HepG2 (cell line): ENCODE measurements at regions not wholly inside any gene's neighbourhood (a gene's known extent, or its start where the extent isn't known, plus 50 kb on each side); places are given as distances from the start of the nearest gene placed in this dataset.

Experiments
- ATAC-seq: fragments of 200-7000 bp; cut with Tn5 transposase; 3 replicates; pipeline ENCODE4 v1.9.1; 2020; ENCODE audit warnings: mild to moderate bottlenecking, moderate library complexity
- BruUV-seq: library from RNA; stranded (reverse); fragments of 400-500 nt; replicated peaks from 2 replicates; lab custom pipeline; 2021; lab: Mats Ljungman, UMichigan
- CTCF ChIA-PET: fragments of 300-600 bp; formaldehyde crosslinking; extraction: SDS; loops from one replicate; lab custom pipeline; 2021; ENCODE audit warnings: low total read pairs, inconsistent platforms, low intra/inter-chr PET ratio; lab: Yijun Ruan, JAX
- POLR2A ChIA-PET: fragments of 350-600 bp; sonication (Branson Sonifier 250); formaldehyde crosslinking; loops from one replicate; lab custom pipeline; 2020; ENCODE audit warnings: antibody characterized with exemption, inconsistent platforms; lab: Yijun Ruan, JAX
- DNase-seq: peaks from one replicate; pipeline ENCODE4 v3.0.0-alpha.2; 2015; ENCODE audit warnings: low spot score
- FAIRE-seq: peaks from 3 replicates; lab custom pipeline; 2011; peaks lifted over from hg19 to GRCh38; lab: Jason Lieb, UNC
- H2AFZ ChIP-seq: one replicate; pipeline ENCODE4 v1.6.1; 2011; ENCODE audit warnings: low read length, inconsistent platforms
- H3K27ac ChIP-seq: fragments of 300-600 bp; 3 replicates; pipeline ENCODE4 v1.8.0; 2011; ENCODE audit warnings: mixed run types, mild to moderate bottlenecking, mixed read lengths, low read length, inconsistent platforms; ENCODE audit not compliant: insufficient read depth; ENCODE audit errors: extremely low read length
- H3K27me3 ChIP-seq, 2 experiments: fragments of 200-600 bp in 1 of 2; 2 replicates in 1 of 2; 3 replicates in 1 of 2; pipeline versions ENCODE4 v1.6.0 to v1.8.0; 2011; ENCODE audit warnings: low read length in 2 of 2, mild to moderate bottlenecking in 2 of 2, moderate library complexity in 2 of 2, inconsistent platforms in 1 of 2; ENCODE audit not compliant: insufficient read depth in 2 of 2, control insufficient read depth in 1 of 2
- H3K36me3 ChIP-seq, 2 experiments: fragments of 200-600 bp in 1 of 2; replicated peaks in 1 of 2; 2 replicates in 1 of 2; 3 replicates in 1 of 2; pipeline versions ENCODE4 v1.5.1 to v1.8.0; 2011; ENCODE audit warnings: low read length in 2 of 2, inconsistent platforms in 1 of 2; ENCODE audit not compliant: insufficient read depth in 2 of 2, control insufficient read depth in 1 of 2
- H3K4me1 ChIP-seq: 2 replicates; pipeline ENCODE4 v1.5.1; 2012; ENCODE audit warnings: low read length, inconsistent platforms; ENCODE audit not compliant: insufficient read depth
- H3K4me2 ChIP-seq: 2 replicates; pipeline ENCODE4 v1.6.0; 2011; ENCODE audit warnings: low read depth, low read length, inconsistent platforms
- H3K4me3 ChIP-seq, 3 experiments: fragments of 200-600 bp in 1 of 3; sonication (generic), shearing (Covaris generic) in 1 of 3; replicated peaks in 1 of 3; 2 replicates each; pipeline ENCODE4 v1.5.1; 2011 to 2016; ENCODE audit warnings: low read length in 3 of 3, inconsistent platforms in 2 of 3, low read depth in 2 of 3, mild to moderate bottlenecking in 2 of 3, control low read depth in 1 of 3, mixed read lengths in 1 of 3; ENCODE audit not compliant: insufficient read depth in 1 of 3
- H3K79me2 ChIP-seq: one replicate; pipeline ENCODE4 v1.6.1; 2011; ENCODE audit warnings: low read length, inconsistent platforms; ENCODE audit not compliant: insufficient read depth
- H3K9ac ChIP-seq: 2 replicates; pipeline ENCODE4 v1.6.0; 2011; ENCODE audit warnings: mild to moderate bottlenecking, low read depth, low read length, inconsistent platforms; ENCODE audit not compliant: insufficient read depth
- H3K9me3 ChIP-seq: 2 replicates; pipeline ENCODE4 v1.5.1; 2012; ENCODE audit warnings: mild to moderate bottlenecking, low read length
- H4K20me1 ChIP-seq: 2 replicates; pipeline ENCODE4 v1.6.0; 2011; ENCODE audit warnings: inconsistent platforms, mild to moderate bottlenecking, low read length, moderate library complexity; ENCODE audit not compliant: insufficient read depth
- AHR ChIP-seq: IDR thresholded peaks from 2 replicates; pipeline ENCODE4 v1.6.1; 2018; ENCODE audit warnings: missing genetic modification reagents, missing compliant biosample characterization
- ARNT ChIP-seq: fragments of 450-650 bp; IDR thresholded peaks from 2 replicates; pipeline ENCODE4 v1.6.1; 2017
- ATF1 ChIP-seq: IDR thresholded peaks from 2 replicates; pipeline ENCODE4 v1.6.1; 2016; ENCODE audit warnings: mild to moderate bottlenecking, control low read depth
- CC2D1A ChIP-seq: sonication (generic); formaldehyde crosslinking; IDR thresholded peaks from 2 replicates; pipeline ENCODE4 v1.8.1; 2023; ENCODE audit warnings: mild to moderate bottlenecking, missing genetic modification reagents
- GABPB1 ChIP-seq: IDR thresholded peaks from 2 replicates; pipeline ENCODE4 v1.6.1; 2016; ENCODE audit warnings: mild to moderate bottlenecking, missing genetic modification reagents, moderate library complexity, missing compliant biosample characterization
- MTA3 ChIP-seq: sonication (generic); formaldehyde crosslinking; IDR thresholded peaks from 2 replicates; pipeline ENCODE4 v1.4.0; 2020; ENCODE audit warnings: missing genetic modification reagents
- RARG ChIP-seq: sonication (generic); formaldehyde crosslinking; IDR thresholded peaks from 2 replicates; pipeline ENCODE4 v1.4.0; 2020; ENCODE audit warnings: low read depth, mild to moderate bottlenecking, missing genetic modification reagents
- TSC22D2 ChIP-seq: sonication (generic); formaldehyde crosslinking; IDR thresholded peaks from 2 replicates; pipeline ENCODE4 v1.5.1; 2020; ENCODE audit warnings: missing genetic modification reagents, mild to moderate bottlenecking, borderline replicate concordance
- ZBTB42 ChIP-seq: sonication (generic); formaldehyde crosslinking; IDR thresholded peaks from 2 replicates; pipeline ENCODE4 v1.5.0; 2020; ENCODE audit warnings: mild to moderate bottlenecking, missing genetic modification reagents
- ZNF138 ChIP-seq: sonication (generic); formaldehyde crosslinking; IDR thresholded peaks from 2 replicates; pipeline ENCODE4 v1.5.0; 2020; ENCODE audit warnings: mild to moderate bottlenecking, low read depth, missing genetic modification reagents
- ZNF652 ChIP-seq: IDR thresholded peaks from 2 replicates; pipeline ENCODE4 v1.6.1; 2016; ENCODE audit warnings: low read depth, borderline replicate concordance
- WGBS: methylation state at CpG from one replicate; pipeline ENCODE4 v1.1.6; 2017; ENCODE audit warnings: low lambda C conversion rate; 5-methylcytosine and 5-hydroxymethylcytosine counted together
- in situ Hi-C: cut with HindIII; loops from 2 replicates; pipeline ENCODE4 v1.10.0; 2017; ENCODE audit warnings: low pct_unique_long_range_greater_than_20kb; ENCODE audit not compliant: extremely low pct_ligation_motif_present
- intact Hi-C: fragments of 100-400 bp; cut with micrococcal nuclease; formaldehyde crosslinking; loops from one replicate; pipeline ENCODE4 v1.10.0; 2022; ENCODE audit not compliant: unreplicated experiment
- TF ChIP-seq, protein P1 (sequence below): sonication (generic); formaldehyde crosslinking; IDR thresholded peaks from 2 replicates; pipeline ENCODE4 v1.4.0; 2020; ENCODE audit warnings: missing genetic modification reagents, low read depth, mild to moderate bottlenecking, borderline replicate concordance
- TF ChIP-seq, protein P2 (sequence below): sonication (generic); formaldehyde crosslinking; IDR thresholded peaks from 2 replicates; pipeline ENCODE4 v1.4.0; 2020; ENCODE audit warnings: missing genetic modification reagents
- TF ChIP-seq, protein P3 (sequence below): sonication (generic); formaldehyde crosslinking; IDR thresholded peaks from 2 replicates; pipeline ENCODE4 v1.4.0; 2020; ENCODE audit warnings: missing genetic modification reagents

DNA sequence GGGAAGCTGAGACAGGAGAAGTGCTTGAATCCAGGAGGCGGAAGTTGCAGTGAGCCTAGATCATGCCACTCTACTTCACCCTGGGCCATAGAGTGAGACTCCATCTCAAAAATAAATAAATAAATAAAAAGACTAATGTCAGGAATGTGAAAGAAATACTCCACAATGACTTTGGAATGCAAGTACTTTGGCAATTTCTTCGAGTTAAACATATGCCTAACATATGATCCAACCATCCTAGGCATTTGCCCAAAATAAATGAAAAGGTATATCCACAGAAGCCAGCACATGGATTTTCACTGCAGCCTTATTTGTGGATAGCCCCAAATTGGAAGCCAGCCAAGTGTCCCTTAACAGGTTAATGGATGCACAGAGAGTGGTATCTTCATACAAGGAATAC lies 357.9 kb upstream of the TMEM132C start:
- H3K4me1 ChIP-seq: no peaks in the 10 kb centered on the region
- CTCF ChIA-PET: no interaction called here
- BruUV-seq: no TSS peak
- intact Hi-C loops (no loop called here), in situ Hi-C loops (no loop called here)
- FAIRE-seq: no peak
- TF ChIP-seq, protein P1, sequence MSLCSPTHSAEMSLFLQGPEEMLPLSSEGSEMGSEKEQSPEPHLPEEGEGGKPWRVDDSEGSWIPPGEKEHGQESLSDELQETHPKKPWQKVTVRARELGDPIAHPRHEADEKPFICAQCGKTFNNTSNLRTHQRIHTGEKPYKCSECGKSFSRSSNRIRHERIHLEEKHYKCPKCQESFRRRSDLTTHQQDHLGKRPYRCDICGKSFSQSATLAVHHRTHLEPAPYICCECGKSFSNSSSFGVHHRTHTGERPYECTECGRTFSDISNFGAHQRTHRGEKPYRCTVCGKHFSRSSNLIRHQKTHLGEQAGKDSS: no peak
- TF ChIP-seq CC2D1A (CRISPR knock-in tag) (no peak), ZNF138 (CRISPR knock-in tag) (no peak), GABPB1 (CRISPR knock-in tag) (no peak), TSC22D2 (CRISPR knock-in tag) (no peak), ARNT (no peak), ZBTB42 (no peak), ATF1 (CRISPR knock-in tag) (no peak), AHR (CRISPR knock-in tag) (no peak), RARG (CRISPR knock-in tag) (no peak), MTA3 (CRISPR knock-in tag) (no peak), ZNF652 (CRISPR knock-in tag) (no peak)
- TF ChIP-seq, protein P2, sequence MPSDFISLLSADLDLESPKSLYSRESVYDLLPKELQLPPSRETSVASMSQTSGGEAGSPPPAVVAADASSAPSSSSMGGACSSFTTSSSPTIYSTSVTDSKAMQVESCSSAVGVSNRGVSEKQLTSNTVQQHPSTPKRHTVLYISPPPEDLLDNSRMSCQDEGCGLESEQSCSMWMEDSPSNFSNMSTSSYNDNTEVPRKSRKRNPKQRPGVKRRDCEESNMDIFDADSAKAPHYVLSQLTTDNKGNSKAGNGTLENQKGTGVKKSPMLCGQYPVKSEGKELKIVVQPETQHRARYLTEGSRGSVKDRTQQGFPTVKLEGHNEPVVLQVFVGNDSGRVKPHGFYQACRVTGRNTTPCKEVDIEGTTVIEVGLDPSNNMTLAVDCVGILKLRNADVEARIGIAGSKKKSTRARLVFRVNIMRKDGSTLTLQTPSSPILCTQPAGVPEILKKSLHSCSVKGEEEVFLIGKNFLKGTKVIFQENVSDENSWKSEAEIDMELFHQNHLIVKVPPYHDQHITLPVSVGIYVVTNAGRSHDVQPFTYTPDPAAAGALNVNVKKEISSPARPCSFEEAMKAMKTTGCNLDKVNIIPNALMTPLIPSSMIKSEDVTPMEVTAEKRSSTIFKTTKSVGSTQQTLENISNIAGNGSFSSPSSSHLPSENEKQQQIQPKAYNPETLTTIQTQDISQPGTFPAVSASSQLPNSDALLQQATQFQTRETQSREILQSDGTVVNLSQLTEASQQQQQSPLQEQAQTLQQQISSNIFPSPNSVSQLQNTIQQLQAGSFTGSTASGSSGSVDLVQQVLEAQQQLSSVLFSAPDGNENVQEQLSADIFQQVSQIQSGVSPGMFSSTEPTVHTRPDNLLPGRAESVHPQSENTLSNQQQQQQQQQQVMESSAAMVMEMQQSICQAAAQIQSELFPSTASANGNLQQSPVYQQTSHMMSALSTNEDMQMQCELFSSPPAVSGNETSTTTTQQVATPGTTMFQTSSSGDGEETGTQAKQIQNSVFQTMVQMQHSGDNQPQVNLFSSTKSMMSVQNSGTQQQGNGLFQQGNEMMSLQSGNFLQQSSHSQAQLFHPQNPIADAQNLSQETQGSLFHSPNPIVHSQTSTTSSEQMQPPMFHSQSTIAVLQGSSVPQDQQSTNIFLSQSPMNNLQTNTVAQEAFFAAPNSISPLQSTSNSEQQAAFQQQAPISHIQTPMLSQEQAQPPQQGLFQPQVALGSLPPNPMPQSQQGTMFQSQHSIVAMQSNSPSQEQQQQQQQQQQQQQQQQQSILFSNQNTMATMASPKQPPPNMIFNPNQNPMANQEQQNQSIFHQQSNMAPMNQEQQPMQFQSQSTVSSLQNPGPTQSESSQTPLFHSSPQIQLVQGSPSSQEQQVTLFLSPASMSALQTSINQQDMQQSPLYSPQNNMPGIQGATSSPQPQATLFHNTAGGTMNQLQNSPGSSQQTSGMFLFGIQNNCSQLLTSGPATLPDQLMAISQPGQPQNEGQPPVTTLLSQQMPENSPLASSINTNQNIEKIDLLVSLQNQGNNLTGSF (CRISPR knock-in tag): no peak
- TF ChIP-seq, protein P3, sequence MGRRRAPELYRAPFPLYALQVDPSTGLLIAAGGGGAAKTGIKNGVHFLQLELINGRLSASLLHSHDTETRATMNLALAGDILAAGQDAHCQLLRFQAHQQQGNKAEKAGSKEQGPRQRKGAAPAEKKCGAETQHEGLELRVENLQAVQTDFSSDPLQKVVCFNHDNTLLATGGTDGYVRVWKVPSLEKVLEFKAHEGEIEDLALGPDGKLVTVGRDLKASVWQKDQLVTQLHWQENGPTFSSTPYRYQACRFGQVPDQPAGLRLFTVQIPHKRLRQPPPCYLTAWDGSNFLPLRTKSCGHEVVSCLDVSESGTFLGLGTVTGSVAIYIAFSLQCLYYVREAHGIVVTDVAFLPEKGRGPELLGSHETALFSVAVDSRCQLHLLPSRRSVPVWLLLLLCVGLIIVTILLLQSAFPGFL (CRISPR knock-in tag): no peak
- TF ChIP-seq, all 625 proteins: peak for 0
- no peaks in the 10 kb centered on the region for H3K9me3 ChIP-seq
- DNase-seq (no peak), ATAC-seq (no peak)
- POLR2A ChIA-PET: no interaction called here
- H3K4me3 ChIP-seq: no peak overlapping the region
- H3K4me2 ChIP-seq: no peak overlapping the region
- H2AFZ ChIP-seq: no peak overlapping the region
- no peaks in the 10 kb centered on the region for H3K27me3 ChIP-seq
- H3K27ac ChIP-seq: no peak overlapping the region
- H3K9ac ChIP-seq: no peak overlapping the region
- 49% methylated on average over 2 of the region's 2 CpGs for whole genome bisulfite sequencing
- H3K36me3 ChIP-seq: no peaks in the 10 kb centered on the region
- H4K20me1 ChIP-seq: no peaks in the 10 kb centered on the region
- no peaks in the 10 kb centered on the region for H3K79me2 ChIP-seq
